Neural cell (in vitro differentiated cells): ENCODE measurements at regions not wholly inside any gene's neighbourhood (a gene's known extent, or its start where the extent isn't known, plus 50 kb on each side); places are given as distances from the start of the nearest gene placed in this dataset.

Source experiments
- H2AFZ ChIP-seq: fragments of 200-600, 300-800 bp; sonication (generic), shearing (Covaris generic); 2 replicates; pipeline ENCODE4 v1.6.0; 2014; ENCODE audit warnings: low read depth, mild to moderate bottlenecking, antibody characterized with exemption, low read length, moderate library complexity
- H3F3A ChIP-seq: fragments of 200-600 bp; shearing (Covaris generic); 2 replicates; pipeline ENCODE4 v1.6.1; 2016; ENCODE audit warnings: mild to moderate bottlenecking, moderate library complexity, mixed read lengths, antibody characterized with exemption, low read length; ENCODE audit not compliant: insufficient read depth, poor library complexity, severe bottlenecking
- H3K27ac ChIP-seq: fragments of 200-600, 300-800 bp; sonication (generic), shearing (Covaris generic); 2 replicates; pipeline ENCODE4 v1.5.1; 2014; ENCODE audit warnings: mild to moderate bottlenecking, low read length, moderate library complexity
- H3K27me3 ChIP-seq: fragments of 300-800, 200-600 bp; sonication (generic), shearing (Covaris generic); 2 replicates; pipeline ENCODE4 v1.6.0; 2014; ENCODE audit warnings: mild to moderate bottlenecking, low read depth, low read length, moderate library complexity; ENCODE audit not compliant: insufficient read depth
- H3K36me3 ChIP-seq: fragments of 300-800, 200-600 bp; sonication (generic), shearing (Covaris generic); 2 replicates; pipeline ENCODE4 v1.5.1; 2014; ENCODE audit warnings: mild to moderate bottlenecking, antibody characterized with exemption, low read length, moderate library complexity; ENCODE audit not compliant: insufficient read depth
- H3K4me2 ChIP-seq: fragments of 300-800, 200-600 bp; sonication (generic), shearing (Covaris generic); 2 replicates; pipeline ENCODE4 v1.6.0; 2014; ENCODE audit warnings: mild to moderate bottlenecking, low read length
- H3K4me3 ChIP-seq: fragments of 300-800, 200-600 bp; sonication (generic), shearing (Covaris generic); 2 replicates; pipeline ENCODE4 v1.5.1; 2014; ENCODE audit warnings: mild to moderate bottlenecking, low read length, moderate library complexity
- H3K79me2 ChIP-seq: fragments of 200-600 bp; shearing (Covaris generic); replicated peaks from 2 replicates; pipeline ENCODE4 v1.6.0; 2014; ENCODE audit warnings: mild to moderate bottlenecking, low read length, moderate library complexity; ENCODE audit not compliant: insufficient read depth
- H3K9ac ChIP-seq: fragments of 300-800, 200-600 bp; sonication (generic), shearing (Covaris generic); 2 replicates; pipeline ENCODE4 v1.6.1; 2016; ENCODE audit warnings: mild to moderate bottlenecking, low read length, mixed read lengths
- H3K9me2 ChIP-seq: fragments of 200-600 bp; shearing (Covaris generic); 2 replicates; pipeline ENCODE4 v1.6.1; 2016; ENCODE audit warnings: mild to moderate bottlenecking, low read length, mixed read lengths; ENCODE audit not compliant: insufficient read depth
- H3K9me3 ChIP-seq: fragments of 200-600, 300-800 bp; sonication (generic), shearing (Covaris generic); 2 replicates; pipeline ENCODE4 v1.6.1; 2016; ENCODE audit warnings: mild to moderate bottlenecking, mixed run types, low read length, moderate library complexity, mixed read lengths
- H4K20me1 ChIP-seq: fragments of 200-600 bp; shearing (Covaris generic); 2 replicates; pipeline ENCODE4 v1.6.1; 2016; ENCODE audit warnings: mild to moderate bottlenecking, mixed run types; ENCODE audit not compliant: insufficient read depth
- CTCF ChIP-seq: fragments of 450-650 bp; IDR thresholded peaks from 2 replicates; pipeline ENCODE4 v1.5.1; 2014; ENCODE audit warnings: antibody characterized with exemption, mild to moderate bottlenecking, moderate library complexity; ENCODE audit not compliant: poor library complexity, severe bottlenecking
- EP300 ChIP-seq: fragments of 450-650 bp; conservative IDR thresholded peaks from 2 replicates; pipeline ENCODE4 v1.6.1; 2014; ENCODE audit warnings: antibody characterized with exemption, mild to moderate bottlenecking, moderate library complexity; ENCODE audit not compliant: poor library complexity, severe bottlenecking
- EZH2 ChIP-seq: fragments of 200-600, 300-800 bp; shearing (Covaris generic), sonication (generic); IDR thresholded peaks from 2 replicates; pipeline ENCODE4 v1.6.1; 2014; ENCODE audit warnings: antibody characterized with exemption, low read length, borderline replicate concordance, mild to moderate bottlenecking; ENCODE audit not compliant: insufficient read depth, poor library complexity, severe bottlenecking
- MXI1 ChIP-seq: fragments of 450-650 bp; conservative IDR thresholded peaks from 2 replicates; pipeline ENCODE4 v1.6.1; 2014; ENCODE audit warnings: antibody characterized with exemption, mild to moderate bottlenecking; ENCODE audit not compliant: poor library complexity, severe bottlenecking
- POLR2AphosphoS5 ChIP-seq: IDR thresholded peaks from 2 replicates; pipeline ENCODE4 v1.6.1; 2012
- RAD21 ChIP-seq: fragments of 450-650 bp; conservative IDR thresholded peaks from 2 replicates; pipeline ENCODE4 v1.6.1; 2014; ENCODE audit warnings: antibody characterized with exemption, mild to moderate bottlenecking, moderate library complexity
- REST ChIP-seq: IDR thresholded peaks from 2 replicates; pipeline ENCODE4 v1.6.1; 2012; ENCODE audit warnings: borderline replicate concordance
- SMC3 ChIP-seq: fragments of 450-650 bp; conservative IDR thresholded peaks from 2 replicates; pipeline ENCODE4 v1.6.1; 2014; ENCODE audit warnings: antibody characterized with exemption, mild to moderate bottlenecking, moderate library complexity; ENCODE audit not compliant: poor library complexity
- TAF1 ChIP-seq: IDR thresholded peaks from 2 replicates; pipeline ENCODE4 v1.6.1; 2012; ENCODE audit warnings: low read depth

- Histone ChIP-seq H3K36me3 (no peaks in the 10 kb centered on the region), H4K20me1 (no peaks in the 10 kb centered on the region), H3K4me2 (no peak overlapping the region), H3K4me3 (no peak overlapping the region), H3K79me2 (no peaks in the 10 kb centered on the region), H3K27ac (no peak overlapping the region), H3F3A (no peaks in the 10 kb centered on the region), H3K9me2 (no peaks in the 10 kb centered on the region), H3K9me3 (no peaks in the 10 kb centered on the region), H2AFZ (no peak overlapping the region), H3K9ac (no peak overlapping the region), H3K27me3 (no peaks in the 10 kb centered on the region)
- TF ChIP-seq RAD21 (no peak), MXI1 (no peak), TAF1 (no peak), EP300 (no peak), POLR2AphosphoS5 (no peak), CTCF (no peak), EZH2 (no peak)
Observed at GRCh38 chr14:66109426-66109825, 376.7 kb upstream of the CCDC196 start.

- Histone ChIP-seq H4K20me1 (no peaks in the 10 kb centered on the region), H3F3A (no peaks in the 10 kb centered on the region), H3K9me2 (no peaks in the 10 kb centered on the region), H3K9me3 (no peaks in the 10 kb centered on the region), H3K27me3 (no peaks in the 10 kb centered on the region), H3K4me2 (no peak overlapping the region), H3K4me3 (no peak overlapping the region), H3K9ac (no peak overlapping the region), H3K79me2 (no peaks in the 10 kb centered on the region), H2AFZ (no peak overlapping the region), H3K36me3 (no peaks in the 10 kb centered on the region), H3K27ac (no peak overlapping the region)
- TF ChIP-seq SMC3 (no peak), REST (no peak), TAF1 (no peak), RAD21 (no peak), MXI1 (no peak), EP300 (no peak), EZH2 (no peak), CTCF (no peak), POLR2AphosphoS5 (no peak)
Observed at GRCh38 chr14:66111891-66112290, 374.3 kb upstream of the CCDC196 start.
